PC-9 (cell line): ENCODE measurements at regions not wholly inside any gene's neighbourhood (a gene's known extent, or its start where the extent isn't known, plus 50 kb on each side); places are given as distances from the start of the nearest gene placed in this dataset.

Source experiments
- EZH2 ChIP-seq: fragments of 200-600 bp; sonication (generic); IDR thresholded peaks from 2 replicates; pipeline ENCODE4 v1.8.0; 2017; ENCODE audit warnings: antibody characterized with exemption, low read depth
- TF ChIP-seq, protein P1 (sequence below): fragments of 200-600 bp; sonication (generic); conservative IDR thresholded peaks from 2 replicates; pipeline ENCODE4 v1.6.1; 2017; ENCODE audit warnings: mixed run types, antibody characterized with exemption, mild to moderate bottlenecking, moderate library complexity

DNA sequence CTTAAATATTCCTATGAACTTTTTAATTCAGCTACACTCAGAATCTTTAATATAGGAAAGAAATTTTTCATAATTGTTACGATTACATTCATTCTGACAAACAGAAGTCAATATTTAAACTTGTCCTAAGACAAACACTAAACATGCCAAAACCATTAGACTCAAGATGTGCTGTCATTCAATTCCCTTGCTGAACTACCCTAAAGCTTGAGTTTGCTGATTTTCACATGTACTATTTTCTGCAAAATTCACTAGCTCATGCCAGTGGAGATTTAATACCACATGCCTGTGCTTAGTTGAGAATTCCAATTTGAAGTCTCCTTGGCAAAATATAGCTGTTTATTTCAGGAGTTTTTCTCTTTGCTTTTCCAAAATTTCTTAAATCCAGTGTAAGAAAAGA lies 448.0 kb downstream of the COL12A1 start:
- TF ChIP-seq, protein P1, sequence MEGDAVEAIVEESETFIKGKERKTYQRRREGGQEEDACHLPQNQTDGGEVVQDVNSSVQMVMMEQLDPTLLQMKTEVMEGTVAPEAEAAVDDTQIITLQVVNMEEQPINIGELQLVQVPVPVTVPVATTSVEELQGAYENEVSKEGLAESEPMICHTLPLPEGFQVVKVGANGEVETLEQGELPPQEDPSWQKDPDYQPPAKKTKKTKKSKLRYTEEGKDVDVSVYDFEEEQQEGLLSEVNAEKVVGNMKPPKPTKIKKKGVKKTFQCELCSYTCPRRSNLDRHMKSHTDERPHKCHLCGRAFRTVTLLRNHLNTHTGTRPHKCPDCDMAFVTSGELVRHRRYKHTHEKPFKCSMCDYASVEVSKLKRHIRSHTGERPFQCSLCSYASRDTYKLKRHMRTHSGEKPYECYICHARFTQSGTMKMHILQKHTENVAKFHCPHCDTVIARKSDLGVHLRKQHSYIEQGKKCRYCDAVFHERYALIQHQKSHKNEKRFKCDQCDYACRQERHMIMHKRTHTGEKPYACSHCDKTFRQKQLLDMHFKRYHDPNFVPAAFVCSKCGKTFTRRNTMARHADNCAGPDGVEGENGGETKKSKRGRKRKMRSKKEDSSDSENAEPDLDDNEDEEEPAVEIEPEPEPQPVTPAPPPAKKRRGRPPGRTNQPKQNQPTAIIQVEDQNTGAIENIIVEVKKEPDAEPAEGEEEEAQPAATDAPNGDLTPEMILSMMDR = no peak
- TF ChIP-seq EZH2 = no peak
